ENCODE measurements at regions not wholly inside any gene's neighbourhood (a gene's known extent, or its start where the extent isn't known, plus 50 kb on each side); places are given as distances from the start of the nearest gene placed in this dataset.

DNA sequence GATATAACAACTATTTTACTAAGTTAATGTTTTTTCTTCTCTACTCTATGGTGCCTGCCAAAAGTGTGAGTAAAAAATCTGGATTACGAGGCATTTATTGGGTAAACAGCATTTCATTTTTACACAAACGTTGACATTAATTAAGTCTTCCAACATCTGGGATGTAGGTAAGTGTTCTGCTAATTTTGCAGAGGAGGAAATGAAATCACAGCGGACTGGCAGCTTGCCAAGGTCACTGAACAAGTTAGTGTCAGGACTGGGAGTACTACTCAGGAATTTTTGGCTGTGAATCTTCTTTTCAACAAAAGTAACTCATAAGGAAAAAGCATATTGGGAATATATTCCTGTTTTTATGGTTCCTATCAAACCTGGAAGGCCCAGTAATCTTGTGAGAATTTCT lies 612.1 kb upstream of the FZD8 start:
- TF ChIP-seq CTCF (IDR thresholded peaks at IDR 0.05) (no peak), POLR2A (IDR thresholded peaks at IDR 0.05) (no peak), EP300 (IDR thresholded peaks at IDR 0.05) (no peak)

Measured in upper lobe of left lung (tissue), 4 donors.